ENCODE measurements at regions not wholly inside any gene's neighbourhood (a gene's known extent, or its start where the extent isn't known, plus 50 kb on each side); places are given as distances from the start of the nearest gene placed in this dataset.

GRCh38 chr2:105490204-105490603 lies 91.4 kb upstream of the FHL2 start:
- WGBS, 3 donors, result 13 to 22% (median 18%) methylated on average over 4 of the region's 4 CpGs
- Histone ChIP-seq H3K36me3 (ENCODE audit: insufficient read depth in 1 of 2, low read depth in 1 of 2) (no peaks in the 10 kb centered on the region), H3K27me3 (ENCODE audit: insufficient read depth in 3 of 3, low read length in 2 of 3) (no peaks in the 10 kb centered on the region), H3K9me3 (peaks cover 8% of the 10 kb centered on the region), H3K27ac (no peak overlapping the region), H3K4me1 (peaks cover 12% of the 10 kb centered on the region), H3K4me3 (no peak overlapping the region)
- TF ChIP-seq, protein P1, sequence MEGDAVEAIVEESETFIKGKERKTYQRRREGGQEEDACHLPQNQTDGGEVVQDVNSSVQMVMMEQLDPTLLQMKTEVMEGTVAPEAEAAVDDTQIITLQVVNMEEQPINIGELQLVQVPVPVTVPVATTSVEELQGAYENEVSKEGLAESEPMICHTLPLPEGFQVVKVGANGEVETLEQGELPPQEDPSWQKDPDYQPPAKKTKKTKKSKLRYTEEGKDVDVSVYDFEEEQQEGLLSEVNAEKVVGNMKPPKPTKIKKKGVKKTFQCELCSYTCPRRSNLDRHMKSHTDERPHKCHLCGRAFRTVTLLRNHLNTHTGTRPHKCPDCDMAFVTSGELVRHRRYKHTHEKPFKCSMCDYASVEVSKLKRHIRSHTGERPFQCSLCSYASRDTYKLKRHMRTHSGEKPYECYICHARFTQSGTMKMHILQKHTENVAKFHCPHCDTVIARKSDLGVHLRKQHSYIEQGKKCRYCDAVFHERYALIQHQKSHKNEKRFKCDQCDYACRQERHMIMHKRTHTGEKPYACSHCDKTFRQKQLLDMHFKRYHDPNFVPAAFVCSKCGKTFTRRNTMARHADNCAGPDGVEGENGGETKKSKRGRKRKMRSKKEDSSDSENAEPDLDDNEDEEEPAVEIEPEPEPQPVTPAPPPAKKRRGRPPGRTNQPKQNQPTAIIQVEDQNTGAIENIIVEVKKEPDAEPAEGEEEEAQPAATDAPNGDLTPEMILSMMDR (IDR thresholded peaks at IDR 0.05), result no peak
- no peak for DNase-seq
- ATAC-seq, result no peak
- intact Hi-C loops (cut with DNase I), result loop anchor here in 1 of 2 donors (10.0 kb wide), 1 partner anchor 55 kb away; no protein-coding TSS in a partner anchor

GRCh38 chr2:105489168-105489878 lies 90.5 kb upstream of the FHL2 start:
- DNase-seq (no peak), ATAC-seq (no peak)
- intact Hi-C loops (cut with DNase I), result loop anchor here in 1 of 2 donors (1.0 kb wide), 1 partner anchor 20 kb away; no protein-coding TSS in a partner anchor
- Histone ChIP-seq H3K4me1 (peaks cover 12% of the 10 kb centered on the region), H3K4me3 (no peak overlapping the region), H3K27me3 (ENCODE audit: insufficient read depth in 3 of 3, low read length in 2 of 3) (no peaks in the 10 kb centered on the region), H3K9me3 (peaks cover 8% of the 10 kb centered on the region), H3K27ac (peak overlapping the region; percentile 1), H3K36me3 (ENCODE audit: insufficient read depth in 1 of 2, low read depth in 1 of 2) (no peaks in the 10 kb centered on the region)
- TF ChIP-seq, protein P1 (IDR thresholded peaks at IDR 0.05), result no peak
- 61 to 89% (median 62%) methylated on average over 3 of the region's 3 CpGs for WGBS, 3 donors

GRCh38 chr2:105488285-105488684 lies 89.4 kb upstream of the FHL2 start:
- no peaks in the 10 kb centered on the region for H3K27me3 ChIP-seq (ENCODE audit: insufficient read depth in 3 of 3, low read length in 2 of 3)
- intact Hi-C loops (cut with DNase I), result no loop called here
- no peak overlapping the region for H3K4me3 ChIP-seq
- peaks cover 12% of the 10 kb centered on the region for H3K4me1 ChIP-seq
- H3K9me3 ChIP-seq, result peaks cover 8% of the 10 kb centered on the region
- TF ChIP-seq, protein P1 (IDR thresholded peaks at IDR 0.05), result no peak
- ATAC-seq (peak; percentile 98 to 99 (median 98)), DNase-seq (peak; percentile 43 to 78)
- H3K36me3 ChIP-seq (ENCODE audit: insufficient read depth in 1 of 2, low read depth in 1 of 2), result no peaks in the 10 kb centered on the region
- H3K27ac ChIP-seq, result peak overlapping the region; percentile 75
- WGBS, 3 donors, result 28 to 33% (median 30%) methylated on average over 8 of the region's 8 CpGs

- H3K9me3 ChIP-seq, result peaks cover 1% of the 10 kb centered on the region
- no peaks in the 10 kb centered on the region for H3K27me3 ChIP-seq (ENCODE audit: insufficient read depth in 3 of 3, low read length in 2 of 3)
- no peak overlapping the region for H3K4me3 ChIP-seq
- H3K27ac ChIP-seq, result peak overlapping the region; percentile 75
- intact Hi-C loops (cut with DNase I), result no loop called here
- no peaks in the 10 kb centered on the region for H3K36me3 ChIP-seq (ENCODE audit: insufficient read depth in 1 of 2, low read depth in 1 of 2)
- H3K4me1 ChIP-seq, result peaks cover 12% of the 10 kb centered on the region
- ATAC-seq (peak in 3 of 4 donors; percentile 16 to 32 (median 25)), DNase-seq (peak in 1 of 2 donors; percentile 56)
- TF ChIP-seq, protein P1 (IDR thresholded peaks at IDR 0.05), result no peak
- 73 to 81% (median 73%) methylated on average over 21 of the region's 21 CpGs for WGBS, 3 donors
These were observed 88.6 kb upstream of the FHL2 start for GRCh38 chr2:105487142-105488069.
